Lower lobe of right lung (tissue), 2 donors: ENCODE measurements at regions not wholly inside any gene's neighbourhood (a gene's known extent, or its start where the extent isn't known, plus 50 kb on each side); places are given as distances from the start of the nearest gene placed in this dataset.

Source experiments
- ATAC-seq, 2 donors: fragments of 200-7000 bp; cut with Tn5 transposase; one replicate each; pipeline ENCODE4 v1.9.1; 2020 to 2022; ENCODE audit warnings: mild to moderate bottlenecking in 2 of 2, moderate library complexity in 2 of 2
- DNase-seq: peaks from one replicate; pipeline ENCODE4 v3.0.0-alpha.2; 2020
- H3K27ac ChIP-seq: fragments of 200-600 bp; one replicate; pipeline ENCODE4 v1.8.0; 2022
- H3K27me3 ChIP-seq: fragments of 200-600 bp; one replicate; pipeline ENCODE4 v1.8.0; 2022; ENCODE audit warnings: low read depth
- H3K36me3 ChIP-seq: fragments of 200-600 bp; one replicate; pipeline ENCODE4 v1.8.0; 2022; ENCODE audit warnings: mild to moderate bottlenecking
- H3K4me1 ChIP-seq: fragments of 200-600 bp; one replicate; pipeline ENCODE4 v1.8.0; 2022
- H3K4me3 ChIP-seq: fragments of 200-600 bp; one replicate; pipeline ENCODE4 v1.8.0; 2022; ENCODE audit warnings: mild to moderate bottlenecking
- H3K9me3 ChIP-seq: fragments of 200-600 bp; one replicate; pipeline ENCODE4 v1.8.0; 2022
- intact Hi-C: fragments of 100-400 bp; cut with DNase I; formaldehyde crosslinking; loops from one replicate; pipeline ENCODE4 v1.11.0; 2022
- TF ChIP-seq, protein P1 (sequence below): fragments of 200-600 bp; IDR thresholded peaks from one replicate; pipeline ENCODE4 v1.8.0; 2022; ENCODE audit warnings: antibody characterized with exemption, mild to moderate bottlenecking
- donor health status: DM: no; HTN: yes; CAD: no; lungs with severe emphysema.

DNA sequence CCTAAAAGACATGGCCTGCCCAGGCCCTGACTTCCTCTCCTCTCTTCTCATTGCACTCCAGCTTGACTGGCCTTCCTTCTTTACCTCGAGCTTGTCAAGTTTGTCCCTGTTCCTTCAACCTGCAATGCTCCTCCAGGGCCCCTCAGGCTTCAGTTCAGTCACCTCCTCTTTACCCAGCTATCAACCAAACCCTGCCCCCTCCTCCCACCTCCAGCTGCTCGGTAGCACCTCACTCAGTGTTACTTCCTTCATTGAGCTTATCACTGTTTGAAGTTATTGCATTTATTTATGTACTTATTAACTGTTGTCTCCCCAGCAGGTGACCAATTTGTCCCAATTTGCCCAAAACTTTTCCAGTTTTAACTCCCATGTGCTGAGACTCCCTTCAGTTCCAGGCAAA is 95.8 kb upstream of the UBE2E1 start:
- DNase-seq (no peak), ATAC-seq (no peak)
- Histone ChIP-seq H3K9me3 (no peaks in the 10 kb centered on the region), H3K4me1 (peaks cover 7% of the 10 kb centered on the region), H3K27me3 (no peaks in the 10 kb centered on the region), H3K27ac (no peak overlapping the region), H3K36me3 (no peaks in the 10 kb centered on the region), H3K4me3 (no peak overlapping the region)
- intact Hi-C loops: no loop called here
- TF ChIP-seq, protein P1, sequence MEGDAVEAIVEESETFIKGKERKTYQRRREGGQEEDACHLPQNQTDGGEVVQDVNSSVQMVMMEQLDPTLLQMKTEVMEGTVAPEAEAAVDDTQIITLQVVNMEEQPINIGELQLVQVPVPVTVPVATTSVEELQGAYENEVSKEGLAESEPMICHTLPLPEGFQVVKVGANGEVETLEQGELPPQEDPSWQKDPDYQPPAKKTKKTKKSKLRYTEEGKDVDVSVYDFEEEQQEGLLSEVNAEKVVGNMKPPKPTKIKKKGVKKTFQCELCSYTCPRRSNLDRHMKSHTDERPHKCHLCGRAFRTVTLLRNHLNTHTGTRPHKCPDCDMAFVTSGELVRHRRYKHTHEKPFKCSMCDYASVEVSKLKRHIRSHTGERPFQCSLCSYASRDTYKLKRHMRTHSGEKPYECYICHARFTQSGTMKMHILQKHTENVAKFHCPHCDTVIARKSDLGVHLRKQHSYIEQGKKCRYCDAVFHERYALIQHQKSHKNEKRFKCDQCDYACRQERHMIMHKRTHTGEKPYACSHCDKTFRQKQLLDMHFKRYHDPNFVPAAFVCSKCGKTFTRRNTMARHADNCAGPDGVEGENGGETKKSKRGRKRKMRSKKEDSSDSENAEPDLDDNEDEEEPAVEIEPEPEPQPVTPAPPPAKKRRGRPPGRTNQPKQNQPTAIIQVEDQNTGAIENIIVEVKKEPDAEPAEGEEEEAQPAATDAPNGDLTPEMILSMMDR: no peak

DNA sequence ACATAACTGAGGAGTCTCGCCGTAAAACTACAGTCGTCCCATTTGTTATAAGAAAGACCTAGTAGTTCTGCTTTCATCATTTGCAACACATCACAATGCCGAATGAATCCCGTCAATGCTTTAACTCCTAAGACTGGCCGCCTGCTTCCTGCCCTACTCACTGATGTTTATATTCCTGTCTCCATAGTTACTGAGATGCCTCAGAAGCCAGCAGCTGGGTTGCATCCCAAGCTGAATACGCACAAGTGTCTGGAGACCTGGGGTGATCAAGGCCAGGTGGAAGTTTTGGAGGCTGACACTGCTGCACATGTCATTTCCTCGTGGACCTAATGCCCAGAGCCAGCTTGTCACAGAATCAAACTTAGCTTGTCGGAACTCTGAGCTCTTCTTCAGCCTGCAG is 95.2 kb upstream of the UBE2E1 start:
- peaks cover 7% of the 10 kb centered on the region for H3K4me1 ChIP-seq
- DNase-seq (no peak), ATAC-seq (peak; percentile 51 to 61)
- no peaks in the 10 kb centered on the region for H3K36me3 ChIP-seq
- TF ChIP-seq, protein P1: no peak
- intact Hi-C loops: no loop called here
- no peak overlapping the region for H3K27ac ChIP-seq
- no peaks in the 10 kb centered on the region for H3K27me3 ChIP-seq
- no peak overlapping the region for H3K4me3 ChIP-seq
- no peaks in the 10 kb centered on the region for H3K9me3 ChIP-seq

DNA sequence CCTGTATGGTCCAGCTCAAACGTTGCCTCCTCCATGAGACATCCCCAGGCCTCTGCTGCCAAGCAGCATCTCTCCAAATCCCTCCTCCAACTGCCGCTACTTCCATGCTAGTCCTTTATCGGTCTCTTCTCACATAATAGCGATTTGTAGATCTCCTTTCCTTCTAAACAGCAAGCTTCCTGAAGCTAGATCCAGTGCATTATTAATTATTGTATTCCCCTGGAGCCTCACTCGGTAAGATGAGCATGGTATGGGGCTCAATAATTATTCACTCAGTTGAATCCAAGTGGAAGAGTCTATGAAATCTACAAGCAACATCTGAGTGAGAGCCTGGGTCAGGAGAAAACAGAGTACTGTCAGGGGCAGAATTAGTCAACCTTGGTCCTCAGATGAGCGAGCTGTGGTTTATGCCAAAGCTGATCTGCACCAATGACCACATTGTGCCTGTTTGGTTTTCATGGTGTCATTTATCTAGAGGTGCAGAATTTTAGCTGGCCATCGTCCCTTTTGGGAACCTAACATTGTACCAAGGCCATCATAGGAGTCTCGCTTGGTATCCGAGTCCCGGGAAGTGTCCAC is 93.8 kb upstream of the UBE2E1 start:
- Histone ChIP-seq H3K9me3 (no peaks in the 10 kb centered on the region), H3K27me3 (no peaks in the 10 kb centered on the region), H3K4me1 (peaks cover 7% of the 10 kb centered on the region), H3K36me3 (no peaks in the 10 kb centered on the region), H3K27ac (no peak overlapping the region), H3K4me3 (no peak overlapping the region)
- intact Hi-C loops: no loop called here
- TF ChIP-seq, protein P1: no peak
- DNase-seq: no peak
- ATAC-seq: no peak

DNA sequence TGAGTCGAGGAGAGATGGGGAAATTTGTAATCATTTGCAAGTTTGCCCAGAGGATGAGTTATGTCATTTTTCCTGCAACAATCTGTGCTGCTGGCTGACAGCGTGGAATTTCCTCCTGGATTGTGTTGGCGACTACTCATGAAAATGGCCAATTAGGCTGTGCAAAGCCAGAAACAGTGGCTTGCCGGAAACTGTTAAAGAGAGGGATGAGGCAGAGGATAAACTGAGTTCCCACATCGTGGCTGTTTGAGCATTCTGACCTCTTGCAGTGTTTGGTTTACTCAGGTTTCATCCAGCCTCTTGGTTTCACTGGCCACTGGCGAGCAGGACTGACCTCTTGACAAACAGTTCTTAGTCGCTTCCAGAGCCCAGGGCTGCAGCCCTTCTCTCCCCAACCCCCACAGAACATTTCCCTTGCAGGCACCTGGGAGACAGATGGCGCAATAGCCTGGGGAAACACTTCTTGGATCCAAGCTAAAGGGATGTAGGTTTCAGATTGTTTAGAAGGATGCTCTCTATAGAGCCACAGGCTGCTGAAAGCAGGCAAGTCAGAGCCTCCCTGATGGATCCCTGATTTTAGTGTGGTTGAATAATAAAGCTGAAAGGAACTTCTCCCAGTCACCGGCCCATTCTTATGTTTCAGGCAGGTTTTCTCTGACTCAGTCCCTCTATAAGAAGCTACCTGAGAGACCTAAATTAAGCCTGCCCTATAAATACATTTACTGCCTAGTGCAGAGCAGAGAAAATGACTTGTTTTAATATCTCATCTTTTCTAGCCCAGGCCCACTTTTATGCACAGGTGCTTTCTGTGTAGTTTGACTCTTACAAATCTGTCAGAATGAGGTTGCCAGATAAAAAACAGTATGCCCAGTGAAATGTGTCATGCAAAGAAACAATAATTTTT is 92.8 kb upstream of the UBE2E1 start:
- TF ChIP-seq, protein P1: peak; percentile 13
- Histone ChIP-seq H3K9me3 (no peaks in the 10 kb centered on the region), H3K27ac (no peak overlapping the region), H3K4me3 (no peak overlapping the region), H3K36me3 (no peaks in the 10 kb centered on the region), H3K27me3 (no peaks in the 10 kb centered on the region), H3K4me1 (peaks cover 7% of the 10 kb centered on the region)
- intact Hi-C loops: no loop called here
- ATAC-seq (peak; percentile 68 to 70), DNase-seq (no peak)

DNA sequence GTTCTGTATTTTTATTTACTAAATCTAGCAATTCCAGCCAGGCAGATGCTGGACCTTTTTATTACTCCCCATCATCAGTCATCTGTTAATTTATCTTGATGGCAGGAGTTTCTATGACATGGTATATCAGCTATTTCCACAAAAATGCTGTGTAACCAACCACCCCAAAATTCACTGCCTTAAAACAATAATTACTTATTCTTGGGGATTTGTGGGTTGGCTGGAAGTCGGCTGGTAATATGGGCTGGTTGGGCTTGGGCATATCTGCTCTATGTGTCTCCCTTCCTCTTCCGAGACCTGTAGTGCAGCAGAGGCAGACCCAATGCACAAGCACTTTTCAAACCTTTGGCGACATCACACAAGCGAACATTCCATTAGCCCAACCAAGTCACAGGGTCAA is 92.1 kb upstream of the UBE2E1 start:
- Histone ChIP-seq H3K27ac (no peak overlapping the region), H3K4me3 (no peak overlapping the region), H3K36me3 (no peaks in the 10 kb centered on the region), H3K9me3 (no peaks in the 10 kb centered on the region), H3K27me3 (no peaks in the 10 kb centered on the region), H3K4me1 (peaks cover 7% of the 10 kb centered on the region)
- DNase-seq: no peak
- TF ChIP-seq, protein P1: no peak
- no peak for ATAC-seq
- intact Hi-C loops: no loop called here
